Type B pancreatic cell (in vitro differentiated cells): ENCODE measurements at regions not wholly inside any gene's neighbourhood (a gene's known extent, or its start where the extent isn't known, plus 50 kb on each side); places are given as distances from the start of the nearest gene placed in this dataset.

ENCODE experiments used
- DNase-seq: peaks from one replicate; pipeline ENCODE4 v3.0.0; 2021; ENCODE audit warnings: mixed read lengths; ENCODE audit not compliant: unreplicated experiment; ENCODE audit errors: extremely low spot score
- H3K27ac Mint-ChIP-seq: 2 replicates; pipeline ENCODE4 v1.8.0; 2021; ENCODE audit warnings: mild to moderate bottlenecking, mixed read lengths
- H3K27me3 Mint-ChIP-seq: 2 replicates; pipeline ENCODE4 v1.8.0; 2021; ENCODE audit warnings: mixed read lengths
- H3K36me3 Mint-ChIP-seq: 2 replicates; pipeline ENCODE4 v1.8.0; 2021; ENCODE audit warnings: mixed read lengths
- H3K4me1 Mint-ChIP-seq: one replicate; pipeline ENCODE4 v1.8.0; 2021; ENCODE audit warnings: mixed read lengths; ENCODE audit not compliant: unreplicated experiment
- H3K4me3 Mint-ChIP-seq: 2 replicates; pipeline ENCODE4 v1.8.0; 2021; ENCODE audit warnings: mild to moderate bottlenecking, mixed read lengths
- H3K9me3 Mint-ChIP-seq: 2 replicates; pipeline ENCODE4 v1.8.0; 2021; ENCODE audit warnings: mixed read lengths
- TF ChIP-seq, protein P1 (sequence below): fragments of 200-600 bp; sonication (generic); conservative IDR thresholded peaks from 2 replicates; pipeline ENCODE4 v1.5.0; 2021; ENCODE audit warnings: antibody characterized with exemption, mild to moderate bottlenecking

DNA sequence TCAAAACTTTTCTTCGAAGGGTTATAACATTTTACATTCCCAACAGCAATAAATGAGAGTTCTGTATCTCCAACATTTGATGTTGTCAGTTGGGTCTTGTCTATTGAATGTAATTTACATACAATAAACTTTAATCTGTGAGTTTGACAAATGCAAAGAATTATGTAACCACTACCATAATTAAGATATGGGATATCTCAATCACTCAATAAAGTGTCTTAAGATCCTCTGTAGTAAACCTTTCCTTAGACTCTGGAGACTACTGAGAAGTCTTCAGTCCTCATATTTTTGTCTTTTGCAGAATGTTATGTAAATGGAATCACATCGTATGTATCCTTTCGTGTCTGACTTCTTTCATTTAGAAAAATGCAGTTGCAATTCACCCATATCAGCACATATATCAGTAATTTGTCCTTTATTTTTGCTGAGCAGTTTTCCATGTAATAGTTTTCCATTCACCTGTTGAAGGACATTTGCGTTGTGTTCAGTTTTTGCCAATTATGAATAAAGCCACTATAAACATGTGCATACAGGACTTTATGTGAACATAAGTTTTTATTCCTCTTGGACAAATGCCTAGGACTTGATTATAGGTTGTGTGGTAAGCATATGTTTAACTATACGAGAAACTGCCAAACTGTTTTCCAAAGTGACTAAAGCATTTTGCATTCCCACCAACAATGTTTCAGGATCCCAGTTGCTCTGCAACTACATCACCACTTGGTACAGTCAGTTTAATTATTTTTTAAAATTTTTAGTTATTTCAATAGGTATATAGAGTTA, 784.6 kb upstream of the ZNF608 start:
- Mint-ChIP-seq H3K27ac (no peak overlapping the region), H3K9me3 (peaks cover 5% of the 10 kb centered on the region), H3K4me1 (no peaks in the 10 kb centered on the region), H3K36me3 (peaks cover 8% of the 10 kb centered on the region), H3K4me3 (no peak overlapping the region), H3K27me3 (no peaks in the 10 kb centered on the region)
- DNase-seq: no peak
- TF ChIP-seq, protein P1, sequence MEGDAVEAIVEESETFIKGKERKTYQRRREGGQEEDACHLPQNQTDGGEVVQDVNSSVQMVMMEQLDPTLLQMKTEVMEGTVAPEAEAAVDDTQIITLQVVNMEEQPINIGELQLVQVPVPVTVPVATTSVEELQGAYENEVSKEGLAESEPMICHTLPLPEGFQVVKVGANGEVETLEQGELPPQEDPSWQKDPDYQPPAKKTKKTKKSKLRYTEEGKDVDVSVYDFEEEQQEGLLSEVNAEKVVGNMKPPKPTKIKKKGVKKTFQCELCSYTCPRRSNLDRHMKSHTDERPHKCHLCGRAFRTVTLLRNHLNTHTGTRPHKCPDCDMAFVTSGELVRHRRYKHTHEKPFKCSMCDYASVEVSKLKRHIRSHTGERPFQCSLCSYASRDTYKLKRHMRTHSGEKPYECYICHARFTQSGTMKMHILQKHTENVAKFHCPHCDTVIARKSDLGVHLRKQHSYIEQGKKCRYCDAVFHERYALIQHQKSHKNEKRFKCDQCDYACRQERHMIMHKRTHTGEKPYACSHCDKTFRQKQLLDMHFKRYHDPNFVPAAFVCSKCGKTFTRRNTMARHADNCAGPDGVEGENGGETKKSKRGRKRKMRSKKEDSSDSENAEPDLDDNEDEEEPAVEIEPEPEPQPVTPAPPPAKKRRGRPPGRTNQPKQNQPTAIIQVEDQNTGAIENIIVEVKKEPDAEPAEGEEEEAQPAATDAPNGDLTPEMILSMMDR: no peak

DNA sequence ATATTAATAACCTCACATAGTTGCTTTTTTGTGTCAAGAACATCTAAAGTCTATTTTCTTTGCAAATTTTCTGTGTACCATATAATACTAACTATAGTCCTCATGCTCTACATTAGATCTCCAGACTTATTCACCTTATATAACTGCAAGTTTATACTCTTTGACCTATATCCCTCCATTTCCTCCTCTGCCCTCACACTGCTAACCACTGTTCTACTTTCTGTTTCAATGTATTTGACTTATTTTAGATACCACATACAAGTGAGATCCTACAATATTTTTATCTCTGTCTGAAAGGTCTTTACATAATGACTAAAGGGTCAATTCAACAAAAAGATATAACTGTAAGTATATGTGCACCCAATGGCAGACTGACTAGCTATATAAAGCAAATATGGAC, 789.7 kb upstream of the ZNF608 start:
- Mint-ChIP-seq H3K4me3 (no peak overlapping the region), H3K9me3 (peaks cover 13% of the 10 kb centered on the region)

DNA sequence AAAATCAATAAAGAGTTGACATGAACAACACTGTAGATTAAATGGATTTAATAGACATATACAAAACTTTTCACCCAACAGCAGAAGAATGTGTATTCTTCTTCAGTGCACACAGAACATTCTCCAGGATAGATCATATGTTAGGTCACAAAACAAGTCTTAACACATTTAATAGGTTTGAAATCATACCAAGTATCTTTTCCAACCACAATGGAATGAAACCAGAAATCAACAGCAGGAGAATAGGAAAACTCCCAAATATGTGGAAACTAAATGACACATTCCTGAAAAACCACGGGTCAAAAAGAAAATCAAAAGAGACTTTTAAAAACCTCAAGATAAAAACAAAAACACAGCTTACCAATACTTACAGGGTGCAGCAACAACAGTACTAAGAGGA, 790.1 kb upstream of the ZNF608 start:
- TF ChIP-seq, protein P1: no peak
- no peaks in the 10 kb centered on the region for H3K4me1 Mint-ChIP-seq
- H3K27ac Mint-ChIP-seq: no peak overlapping the region
- peaks cover 13% of the 10 kb centered on the region for H3K36me3 Mint-ChIP-seq
- peaks cover 13% of the 10 kb centered on the region for H3K9me3 Mint-ChIP-seq
- no peak overlapping the region for H3K4me3 Mint-ChIP-seq
- H3K27me3 Mint-ChIP-seq: no peaks in the 10 kb centered on the region
- no peak for DNase-seq

More for the DNA sequence above, 789.7 kb upstream of the ZNF608 start:
- Mint-ChIP-seq H3K27me3 (no peaks in the 10 kb centered on the region), H3K27ac (no peak overlapping the region), H3K4me1 (no peaks in the 10 kb centered on the region), H3K36me3 (peaks cover 13% of the 10 kb centered on the region)
- TF ChIP-seq, protein P1: no peak
- no peak for DNase-seq

DNA sequence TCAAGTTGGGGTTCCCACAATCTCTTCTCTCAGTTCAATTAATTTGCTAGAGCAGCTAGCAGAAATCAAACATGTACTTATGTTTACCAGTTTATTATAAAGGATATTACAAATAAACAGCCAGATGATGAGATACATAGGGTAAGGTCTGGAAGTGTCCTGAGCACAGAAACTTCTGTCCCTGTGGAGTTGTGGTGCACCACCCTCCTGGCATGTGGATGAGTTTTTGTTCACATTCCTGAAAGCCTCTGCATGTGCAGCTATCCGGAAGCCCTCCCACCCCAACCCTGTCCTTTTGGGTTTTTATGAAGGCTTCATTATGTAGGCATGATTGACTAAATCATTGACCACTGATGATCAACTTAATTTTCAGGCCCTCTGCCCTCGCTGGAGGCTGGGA, 791.2 kb upstream of the ZNF608 start:
- no peaks in the 10 kb centered on the region for H3K27me3 Mint-ChIP-seq
- TF ChIP-seq, protein P1: no peak
- peaks cover 13% of the 10 kb centered on the region for H3K36me3 Mint-ChIP-seq
- H3K9me3 Mint-ChIP-seq: peaks cover 13% of the 10 kb centered on the region
- no peak for DNase-seq
- H3K4me3 Mint-ChIP-seq: no peak overlapping the region
- H3K4me1 Mint-ChIP-seq: no peaks in the 10 kb centered on the region
- H3K27ac Mint-ChIP-seq: no peak overlapping the region

DNA sequence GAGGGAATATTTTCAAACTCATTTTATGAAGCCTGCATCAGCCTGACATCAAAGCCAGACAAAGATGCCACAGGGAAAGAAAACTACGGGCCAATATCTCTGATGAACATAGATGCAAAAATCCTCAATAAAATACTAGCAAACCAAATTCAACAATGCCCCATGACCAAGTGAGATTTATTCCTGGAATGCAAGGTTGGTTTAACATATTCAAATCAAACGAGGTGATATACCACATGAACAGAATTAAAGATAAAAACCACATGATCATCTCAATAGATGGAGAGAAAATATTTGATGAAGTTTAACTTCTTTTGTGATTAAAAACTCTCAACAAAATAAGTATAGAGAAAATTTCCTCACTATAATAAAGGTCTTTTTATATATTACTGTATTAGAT, 792.0 kb upstream of the ZNF608 start:
- no peak for DNase-seq
- TF ChIP-seq, protein P1: no peak
- H3K4me3 Mint-ChIP-seq: no peak overlapping the region
- no peaks in the 10 kb centered on the region for H3K27me3 Mint-ChIP-seq
- peaks cover 8% of the 10 kb centered on the region for H3K36me3 Mint-ChIP-seq
- H3K4me1 Mint-ChIP-seq: no peaks in the 10 kb centered on the region
- H3K27ac Mint-ChIP-seq: no peak overlapping the region
- H3K9me3 Mint-ChIP-seq: peaks cover 7% of the 10 kb centered on the region
